ENCODE measurements at regions not wholly inside any gene's neighbourhood (a gene's known extent, or its start where the extent isn't known, plus 50 kb on each side); places are given as distances from the start of the nearest gene placed in this dataset.

GRCh38 chr6:47116086-47116485, 74.0 kb upstream of the ADGRF1 start:
- TF ChIP-seq POLR2A (IDR thresholded peaks at IDR 0.05) (no peak), POLR2AphosphoS5 (IDR thresholded peaks at IDR 0.05) (no peak), CTCF (IDR thresholded peaks at IDR 0.05) (no peak)

Measured in gastroesophageal sphincter (tissue), 3 donors.